Right ventricle myocardium superior (tissue), 1 donor: ENCODE measurements at regions not wholly inside any gene's neighbourhood (a gene's known extent, or its start where the extent isn't known, plus 50 kb on each side); places are given as distances from the start of the nearest gene placed in this dataset.
A peak's percentile ranks its signal among the peaks of the same experiment; 100 is the strongest.
"Not testable (repeated sequence)": the region's sequence is repeated elsewhere in the genome, so short reads cannot be mapped to it uniquely, and the experiment has no call there.

Source experiments
- ATAC-seq: fragments of 200-7000 bp; cut with Tn5 transposase; one replicate; pipeline ENCODE4 v1.9.1; 2020; ENCODE audit warnings: mild to moderate bottlenecking; ENCODE audit not compliant: poor library complexity
- DNase-seq: peaks from one replicate; pipeline ENCODE4 v3.0.0-alpha.2; 2020
- intact Hi-C: fragments of 100-400 bp; cut with DNase I; formaldehyde crosslinking; loops from one replicate; pipeline ENCODE4 v1.11.2; 2022
- donor health status: DM: no; HTN: yes; CAD: no; lungs with severe emphysema.

DNA sequence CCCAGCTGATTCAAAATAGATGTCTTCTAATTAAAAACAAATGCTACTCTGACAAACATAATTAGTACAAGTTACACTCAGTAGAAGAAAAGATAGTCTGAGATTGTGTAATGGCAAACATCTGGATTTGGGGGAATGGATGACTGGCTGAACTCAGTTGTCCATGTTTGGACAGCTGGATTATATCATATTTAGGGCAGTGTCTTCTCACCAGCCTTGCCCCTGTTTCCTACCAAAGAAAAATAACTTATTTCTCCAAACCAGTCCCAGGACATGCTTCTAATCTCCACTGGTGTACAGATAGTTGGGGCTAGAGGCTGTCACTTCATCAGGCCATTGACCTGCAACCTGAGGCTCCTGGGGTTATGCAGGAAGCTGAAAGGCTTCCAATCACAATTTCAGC, 237.3 kb downstream of the USP46 start:
- ATAC-seq, result peak; percentile 86
- intact Hi-C loops, result no loop called here

DNA sequence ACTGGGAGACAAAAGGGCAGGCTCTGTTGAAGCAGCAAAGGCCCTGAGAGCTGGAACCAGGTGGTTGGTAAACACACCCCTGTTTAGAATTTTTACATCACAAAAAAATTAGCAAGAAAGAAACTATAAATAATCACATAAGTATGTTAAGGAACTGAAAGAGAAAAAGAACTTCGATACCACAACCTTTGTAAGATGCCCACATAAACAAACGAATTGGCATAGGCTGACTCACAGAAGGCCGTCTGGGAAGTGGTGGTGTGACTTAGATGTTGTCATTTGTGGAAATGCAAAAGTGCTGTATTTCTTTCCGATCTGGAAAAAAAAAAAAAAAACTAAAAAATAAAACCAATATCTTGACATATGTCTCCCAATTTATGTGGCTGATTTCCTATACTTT, 235.1 kb downstream of the USP46 start:
- ATAC-seq, result no peak
- intact Hi-C loops, result no loop called here
- DNase-seq, result no peak

More for the DNA sequence above, 237.3 kb downstream of the USP46 start:
- no peak for DNase-seq

DNA sequence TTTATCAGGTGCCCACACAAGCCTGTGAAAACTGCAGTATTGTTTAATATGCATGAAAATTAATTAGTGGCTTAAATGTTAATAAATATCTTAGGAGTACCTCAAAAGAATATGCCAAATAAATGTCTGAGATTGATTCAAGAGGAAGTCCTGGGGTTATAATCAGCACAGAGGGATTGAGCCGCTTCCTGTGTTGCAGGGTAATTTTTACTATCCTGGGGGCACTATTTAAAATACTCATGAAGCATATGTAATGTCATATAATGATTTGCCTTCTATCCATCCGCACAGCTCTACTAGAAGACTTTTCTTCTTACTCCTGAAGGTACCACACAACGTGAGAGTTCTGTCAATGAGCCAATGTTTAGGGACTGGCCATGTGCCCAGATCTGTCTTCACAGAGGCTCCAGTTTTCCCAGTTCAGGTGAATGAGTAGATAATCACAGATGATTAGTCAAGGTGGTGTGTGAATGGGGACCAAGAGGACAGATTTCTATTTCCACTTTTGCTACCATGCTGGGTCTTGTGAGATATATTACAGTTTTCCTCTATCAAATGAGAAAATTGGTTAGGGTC, 233.3 kb downstream of the USP46 start:
- no peak for ATAC-seq
- DNase-seq, result no peak
- intact Hi-C loops, result no loop called here

DNA sequence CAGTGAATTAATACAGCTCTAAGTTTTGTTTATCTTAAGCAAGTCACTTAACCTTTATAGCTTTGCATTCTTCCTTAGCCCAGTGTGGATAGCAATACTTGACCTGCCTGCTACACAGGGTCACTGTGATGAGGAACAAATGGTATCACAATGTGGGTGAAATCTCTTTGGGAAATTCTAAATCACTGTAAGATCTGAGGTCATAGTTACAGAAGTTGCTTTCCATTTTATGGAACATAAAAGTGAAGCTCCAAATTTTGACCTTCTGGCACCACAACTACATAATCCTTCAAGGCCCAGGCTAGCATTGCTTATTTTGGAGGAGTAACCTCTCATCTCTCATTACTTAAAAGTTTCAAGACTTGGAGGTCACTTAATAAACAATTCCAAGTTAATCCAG, 227.7 kb downstream of the USP46 start:
- intact Hi-C loops, result no loop called here
- DNase-seq (no peak), ATAC-seq (no peak)

DNA sequence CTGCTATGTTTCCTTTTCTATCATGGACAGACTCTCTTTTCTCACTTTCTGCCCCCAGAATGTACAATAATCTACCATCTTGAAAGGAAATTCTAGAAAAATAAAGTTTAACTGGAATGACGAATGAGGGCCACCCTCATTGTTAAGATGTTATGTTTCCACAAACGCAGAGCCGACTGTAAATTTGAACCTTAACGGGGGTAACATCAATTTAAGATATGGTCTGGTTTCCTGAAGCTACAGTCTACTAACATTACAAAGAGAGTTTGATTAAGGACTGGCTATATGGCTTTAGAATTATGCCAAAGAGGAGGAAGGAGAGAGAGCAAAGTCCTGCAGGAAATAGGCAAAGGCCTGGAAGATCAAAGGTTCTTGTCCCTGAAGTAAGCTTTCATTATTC, 227.2 kb downstream of the USP46 start:
- ATAC-seq (no peak), DNase-seq (no peak)
- intact Hi-C loops, result no loop called here

DNA sequence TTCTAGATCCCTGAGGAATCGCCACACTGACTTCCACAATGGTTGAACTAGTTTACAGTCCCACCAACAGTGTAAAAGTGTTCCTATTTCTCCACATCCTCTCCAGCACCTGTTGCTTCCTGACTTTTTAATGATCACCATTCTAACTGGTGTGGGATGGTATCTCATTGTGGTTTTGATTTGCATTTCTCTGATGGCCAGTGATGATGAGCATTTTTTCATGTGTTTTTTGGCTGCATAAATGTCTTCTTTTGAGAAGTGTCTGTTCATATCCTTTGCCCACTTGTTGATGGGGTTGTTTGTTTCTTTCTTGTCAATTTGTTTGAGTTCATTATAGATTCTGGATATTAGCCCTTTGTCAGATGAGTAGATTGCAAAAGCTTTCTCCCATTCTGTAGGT, 216.6 kb downstream of the USP46 start:
- ATAC-seq, DNase-seq, intact Hi-C loops: not testable (repeated sequence)

DNA sequence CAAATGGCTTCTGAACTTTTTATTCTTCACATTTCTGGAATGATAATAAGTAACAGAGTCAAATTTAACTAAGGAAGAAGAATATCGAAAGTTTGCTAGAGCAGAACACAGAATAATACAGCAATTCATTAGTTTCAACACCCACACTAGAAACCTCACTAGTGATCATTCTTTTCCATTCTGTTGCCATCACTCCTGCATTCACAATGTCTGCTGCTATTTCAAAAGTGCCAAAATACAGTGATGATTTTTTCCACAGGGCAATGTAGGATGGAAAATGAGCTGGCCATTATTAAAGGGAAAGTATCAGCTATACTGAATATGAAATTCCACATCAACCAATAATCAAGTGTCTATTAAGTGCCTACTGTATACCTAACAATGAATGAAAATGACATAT, 186.7 kb downstream of the USP46 start:
- intact Hi-C loops, result no loop called here
- DNase-seq (no peak), ATAC-seq (no peak)

DNA sequence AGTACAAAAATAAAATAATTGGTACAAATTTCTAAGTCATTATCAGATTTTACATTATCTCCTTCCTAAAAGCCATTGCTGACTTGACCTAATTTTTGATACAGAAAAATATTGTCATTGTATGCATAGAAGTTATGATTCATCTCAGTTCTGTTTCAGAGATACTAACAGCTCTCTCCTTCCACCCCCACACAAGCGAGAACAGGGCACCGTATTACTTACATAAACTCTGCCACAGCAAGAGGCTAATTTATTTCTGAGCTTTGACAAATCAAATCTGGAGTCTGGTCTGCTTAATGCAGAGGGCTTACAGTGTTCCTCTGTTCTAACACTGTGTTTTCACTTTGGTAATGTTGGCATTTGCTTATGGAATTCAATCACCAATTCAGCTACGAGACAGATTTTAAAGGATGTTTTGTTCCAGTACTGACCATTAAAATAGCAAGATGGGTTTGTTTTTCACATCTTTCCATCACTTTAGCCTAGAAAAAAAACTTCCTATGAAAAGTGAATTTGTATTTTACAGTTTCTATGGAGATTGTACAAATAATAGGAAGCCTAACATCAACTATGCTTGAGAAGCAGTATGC, 181.8 kb downstream of the USP46 start:
- intact Hi-C loops, result no loop called here
- no peak for DNase-seq
- no peak for ATAC-seq

DNA sequence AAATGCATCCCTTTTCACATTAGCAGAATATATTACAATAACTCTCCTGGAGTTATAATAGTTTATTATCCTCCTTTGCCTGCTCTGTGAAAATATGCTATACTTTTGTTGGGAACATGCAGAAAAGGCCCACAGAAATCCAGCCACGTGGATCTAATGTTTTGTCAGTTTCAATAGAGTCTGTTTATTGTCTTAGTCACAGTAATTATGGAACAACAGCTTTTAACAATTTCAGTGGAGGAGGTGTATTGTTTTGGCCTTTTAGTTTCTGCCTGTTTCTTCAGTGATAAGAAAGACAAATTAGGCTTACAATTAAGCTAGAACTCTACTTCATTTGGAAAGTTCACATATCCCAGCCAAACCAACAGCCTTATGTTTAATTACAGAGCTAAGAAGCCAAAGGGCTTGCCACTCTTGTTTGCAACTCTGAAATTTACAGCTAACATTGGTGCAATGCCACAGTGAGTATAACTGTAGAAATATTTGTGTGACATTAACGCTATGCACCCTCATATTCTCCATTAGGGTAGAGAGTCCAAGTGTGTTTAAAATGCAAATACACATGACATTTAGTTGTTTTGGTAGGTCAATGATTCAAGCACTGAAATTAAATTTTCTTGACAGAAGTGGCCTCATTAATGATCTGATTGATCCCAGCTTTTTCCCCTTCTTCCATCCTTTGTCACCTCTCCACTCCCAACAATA, 175.8 kb downstream of the USP46 start:
- no peak for ATAC-seq
- intact Hi-C loops, result no loop called here
- DNase-seq, result no peak

DNA sequence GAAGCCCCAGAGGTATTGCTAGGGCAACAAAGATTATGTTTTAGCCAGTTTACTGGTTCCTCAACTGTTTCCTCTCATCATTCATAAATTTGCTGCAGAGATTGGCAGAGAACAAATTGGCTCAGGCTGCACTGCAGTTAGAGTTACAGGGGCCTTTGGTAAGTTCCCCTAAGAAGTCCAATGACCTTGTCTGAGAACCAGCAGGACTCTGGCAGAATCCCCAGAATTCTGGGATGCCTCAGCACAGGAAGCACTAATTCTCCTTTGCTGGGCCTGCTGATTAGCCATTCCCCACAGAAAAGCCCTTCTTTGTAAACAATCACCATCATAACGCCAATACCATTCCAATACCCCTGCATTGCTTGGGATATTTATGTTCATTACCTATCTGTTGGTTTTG, 151.3 kb downstream of the USP46 start:
- ATAC-seq (peak; percentile 89), DNase-seq (peak; percentile 51)
- intact Hi-C loops, result no loop called here

DNA sequence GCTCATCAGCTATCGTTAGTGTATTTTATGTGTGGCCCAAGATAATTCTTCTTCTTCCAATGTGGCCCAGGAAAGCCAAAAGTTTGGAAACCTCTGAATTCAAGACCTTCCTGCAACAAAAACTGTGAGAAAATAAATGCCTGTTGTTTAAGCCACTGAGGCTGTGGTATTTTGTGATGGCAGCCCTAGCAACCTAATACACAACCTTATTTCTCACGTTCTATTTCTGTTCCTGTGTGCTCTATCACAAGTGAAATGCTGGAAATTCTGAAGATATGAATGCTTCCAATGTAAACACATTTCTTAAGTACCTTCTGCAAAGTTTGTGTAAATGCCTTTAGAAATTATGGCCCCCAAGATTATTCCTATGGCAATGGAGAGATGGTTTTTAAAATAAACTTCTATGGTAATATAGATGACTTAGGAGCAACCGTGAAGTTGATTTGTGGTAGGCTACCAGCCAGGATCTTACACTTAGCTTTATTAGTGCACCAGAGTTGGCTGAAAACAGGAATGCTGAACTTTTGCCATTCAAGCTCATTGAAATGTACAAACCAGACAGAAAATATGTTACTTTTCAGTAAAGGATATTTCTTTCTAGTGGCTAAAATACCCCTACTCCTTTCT, 148.0 kb downstream of the USP46 start:
- ATAC-seq (peak; percentile 67), DNase-seq (no peak)
- intact Hi-C loops, result no loop called here

DNA sequence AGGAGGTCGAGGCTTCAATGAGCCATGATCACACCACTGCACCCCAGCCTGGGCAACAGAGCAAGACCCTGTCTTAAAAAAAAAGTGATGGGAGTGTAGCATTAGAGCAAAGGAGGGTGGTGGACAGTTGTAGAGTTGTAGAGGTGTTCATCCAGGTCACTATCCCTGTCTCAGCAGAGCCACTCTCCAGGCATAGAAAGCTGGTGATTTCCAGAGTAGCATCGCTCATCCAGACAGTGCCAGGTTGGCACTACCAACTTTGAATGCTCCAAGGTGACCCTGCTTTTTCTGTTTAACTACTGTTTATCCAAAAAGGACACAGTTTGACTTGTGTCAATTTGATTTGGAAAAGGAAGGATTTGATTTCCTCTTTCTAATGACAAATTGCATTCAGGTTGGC, 147.3 kb downstream of the USP46 start:
- intact Hi-C loops, result no loop called here
- ATAC-seq, result peak; percentile 32
- no peak for DNase-seq

DNA sequence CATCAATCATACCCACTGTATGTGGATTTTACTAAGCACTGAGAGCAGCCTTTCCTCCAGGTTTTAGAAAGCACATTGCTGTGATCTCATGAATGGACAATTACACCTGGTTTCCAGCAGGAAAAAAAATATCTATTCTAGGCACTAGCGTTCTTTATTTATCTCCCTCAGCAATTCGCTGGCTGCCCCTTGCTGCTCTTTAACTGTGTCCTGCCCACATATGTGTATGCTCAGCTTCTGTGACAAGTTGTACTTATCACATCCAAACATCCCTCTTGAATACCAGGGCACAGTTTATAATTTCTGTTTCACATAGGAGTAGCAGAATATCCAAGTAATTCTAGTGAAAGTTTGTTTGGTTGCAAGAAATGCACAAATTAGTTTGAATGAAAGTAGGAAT, 146.8 kb downstream of the USP46 start:
- intact Hi-C loops, result no loop called here
- DNase-seq (no peak), ATAC-seq (peak; percentile 44)

DNA sequence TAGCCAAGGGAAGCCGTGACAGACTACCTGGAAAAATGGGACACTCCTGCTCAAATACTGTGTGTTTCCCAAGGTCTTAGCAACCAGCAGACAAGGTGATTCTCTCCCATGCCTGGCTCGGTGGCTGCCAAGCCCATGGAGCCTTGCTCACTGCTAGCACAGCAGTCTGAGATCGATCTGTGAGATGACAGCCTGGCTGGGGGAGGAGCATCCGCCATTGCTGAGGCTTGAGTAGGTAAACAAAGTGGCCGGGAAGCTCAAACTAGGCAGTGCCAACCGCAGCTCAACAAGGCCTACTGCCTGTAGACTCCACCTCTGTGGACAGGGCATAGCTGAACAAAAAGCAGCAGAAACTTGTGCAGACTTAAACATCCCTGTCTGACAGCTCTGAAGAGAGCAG, 137.0 kb downstream of the USP46 start:
- intact Hi-C loops, ATAC-seq, DNase-seq: not testable (repeated sequence)

DNA sequence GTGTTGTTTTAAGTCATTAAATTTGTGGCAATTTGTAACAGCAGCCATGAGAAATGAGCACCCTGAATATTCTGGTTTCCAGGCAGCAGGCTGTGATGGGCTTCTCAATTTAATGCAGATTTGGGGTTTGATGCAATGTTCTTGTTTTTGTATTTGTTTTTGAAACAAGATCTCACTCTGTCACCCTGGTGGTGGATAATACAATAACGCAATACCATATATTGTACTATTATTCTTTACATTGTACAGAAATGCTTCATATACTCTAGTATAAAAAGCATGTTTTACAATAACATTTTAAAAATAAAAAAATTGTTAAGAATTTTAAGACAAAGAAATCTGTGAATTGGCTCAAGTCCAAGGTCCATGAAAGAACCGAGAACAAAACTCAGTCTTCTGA, 129.1 kb downstream of the USP46 start:
- intact Hi-C loops, result no loop called here
- ATAC-seq, result no peak
- no peak for DNase-seq

DNA sequence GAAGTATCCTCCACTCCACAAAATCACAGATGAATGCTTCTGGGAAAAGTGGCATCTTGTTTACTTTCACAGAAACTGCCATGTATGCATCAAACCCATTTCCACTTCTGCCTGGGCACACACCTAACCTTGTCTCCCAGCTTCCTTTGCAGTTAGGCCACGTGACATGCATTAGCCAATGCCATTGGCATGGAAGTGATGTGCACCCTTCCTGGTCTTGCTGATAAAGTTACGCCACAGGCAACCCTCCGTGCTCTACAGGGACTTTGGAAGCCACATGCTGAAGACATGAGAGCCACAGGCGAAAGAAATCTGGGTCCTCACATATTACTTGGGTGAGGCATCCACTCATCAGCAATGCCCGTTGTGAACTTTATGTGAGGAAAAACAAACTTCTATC, 123.3 kb downstream of the USP46 start:
- intact Hi-C loops, result no loop called here
- no peak for DNase-seq

More for the DNA sequence above, 123.3 kb downstream of the USP46 start:
- ATAC-seq, result no peak
